HG03575 (cell line): ENCODE measurements at regions not wholly inside any gene's neighbourhood (a gene's known extent, or its start where the extent isn't known, plus 50 kb on each side); places are given as distances from the start of the nearest gene placed in this dataset.

Experiments
- ATAC-seq: cut with Tn5 transposase; IDR thresholded peaks from one replicate; pipeline ENCODE4 v1.9.1; 2021; ENCODE audit not compliant: unreplicated experiment, insufficient number of reproducible peaks, low FRiP score; ENCODE audit errors: extremely low read depth

DNA sequence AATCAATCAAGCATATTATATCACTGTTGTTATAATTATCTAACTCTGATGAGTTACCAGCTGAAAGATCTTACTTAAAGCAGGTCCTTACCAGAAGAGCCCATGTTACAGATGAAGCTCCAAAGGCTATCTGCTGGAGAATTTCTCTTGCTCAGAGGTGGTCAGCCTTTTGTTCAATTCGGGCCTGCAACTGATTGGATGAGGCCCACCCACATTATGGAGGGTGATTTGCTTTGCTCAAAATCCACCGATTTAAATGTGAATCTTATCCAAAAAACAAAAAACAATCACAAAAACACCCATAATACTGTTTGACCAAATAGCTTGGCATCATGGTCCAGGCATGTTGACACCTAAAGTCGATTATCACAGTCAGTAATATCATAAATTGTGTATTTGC, 348.6 kb upstream of the ANO3 start:
- ATAC-seq: no peak

DNA sequence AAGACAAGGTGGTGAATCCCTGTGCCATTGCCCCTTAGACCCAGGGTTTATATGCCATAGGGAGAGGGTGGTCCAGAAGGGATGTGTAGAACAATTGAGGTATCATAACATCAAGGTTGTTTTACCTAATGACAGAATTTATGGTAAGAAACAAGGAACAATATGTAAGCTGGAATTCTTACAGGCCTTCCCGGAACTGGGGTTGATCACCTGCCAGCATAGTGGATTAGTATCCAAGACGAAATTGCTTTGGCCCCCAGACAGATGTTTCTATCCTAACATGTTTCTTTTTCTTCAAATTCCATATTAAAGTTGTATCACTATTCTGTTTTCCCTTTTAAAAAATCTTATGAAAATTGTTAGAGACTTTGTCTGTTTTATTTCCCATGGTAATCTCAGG, 343.8 kb upstream of the ANO3 start:
- no peak for ATAC-seq

DNA sequence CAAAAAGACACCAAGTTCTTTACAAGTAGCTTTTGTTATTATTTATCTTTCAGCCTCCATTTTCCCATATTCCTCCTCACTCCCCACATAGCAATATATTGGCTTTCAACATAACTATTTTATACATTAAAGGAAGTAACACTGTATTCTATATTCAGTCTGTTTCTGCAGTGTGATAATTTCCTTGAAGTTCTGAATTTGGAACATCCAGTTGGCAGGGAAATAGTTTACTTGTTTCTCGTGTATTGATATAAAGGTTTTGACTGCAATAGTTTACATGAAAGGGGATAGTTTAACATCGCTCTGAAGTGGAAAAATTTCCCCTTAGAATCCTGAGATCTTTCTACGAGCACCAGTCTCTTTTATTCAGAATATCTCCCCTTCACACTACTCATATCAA, 341.5 kb upstream of the ANO3 start:
- ATAC-seq: no peak

DNA sequence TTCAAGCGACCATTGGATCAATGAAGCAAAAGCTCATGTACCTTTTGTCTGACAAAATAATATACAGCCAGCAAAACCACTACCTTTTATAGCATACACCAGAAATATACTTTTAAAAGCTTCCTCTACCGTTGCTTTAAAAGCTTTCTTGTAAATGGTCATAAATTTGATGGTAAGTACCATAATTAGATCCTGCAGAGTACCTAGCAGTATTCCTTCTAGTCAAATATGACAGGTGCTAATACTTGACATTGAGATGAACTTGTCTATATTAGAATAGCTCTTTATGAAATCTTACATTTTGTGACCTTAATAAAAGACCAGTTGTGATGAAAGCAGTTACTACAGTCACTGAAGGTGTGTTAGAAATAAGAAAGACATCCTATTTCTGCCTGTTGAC, 340.5 kb upstream of the ANO3 start:
- no peak for ATAC-seq

DNA sequence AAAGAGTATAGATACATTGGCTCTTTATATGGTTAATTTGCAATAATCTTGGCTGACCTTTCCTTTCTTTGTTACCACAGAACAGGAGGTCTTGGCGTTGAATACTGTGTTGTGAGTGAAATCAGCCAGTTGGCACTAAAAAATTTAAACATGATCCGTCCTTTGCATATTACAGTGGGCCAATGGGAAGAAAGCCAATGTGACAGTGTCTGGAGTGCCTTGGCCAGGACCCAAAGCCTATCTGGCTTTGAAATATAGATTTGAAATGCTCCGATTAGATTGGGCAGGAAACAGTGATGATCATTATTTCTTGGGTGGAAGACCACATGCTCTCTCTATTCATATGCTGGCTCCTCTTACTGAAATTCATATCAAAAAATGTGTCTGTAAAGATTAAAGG, 339.6 kb upstream of the ANO3 start:
- no peak for ATAC-seq

DNA sequence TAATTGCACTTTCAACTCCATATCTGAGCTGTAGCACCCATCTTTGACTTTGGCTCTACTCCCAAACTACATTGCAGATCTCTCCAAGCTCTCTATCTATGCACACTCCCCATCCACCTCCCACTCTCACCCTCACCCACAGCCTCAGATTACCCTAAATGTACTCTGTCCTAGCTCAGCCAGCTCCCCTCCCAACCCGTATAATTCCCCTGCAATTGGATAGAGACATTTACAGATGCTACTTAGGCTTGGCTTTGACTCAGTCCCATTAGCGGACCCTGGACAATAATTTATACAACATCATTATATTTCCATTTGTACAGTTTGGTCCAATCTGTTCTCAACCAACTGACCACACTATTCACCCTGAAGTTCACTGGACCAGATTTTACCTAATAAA, 338.9 kb upstream of the ANO3 start:
- no peak for ATAC-seq

DNA sequence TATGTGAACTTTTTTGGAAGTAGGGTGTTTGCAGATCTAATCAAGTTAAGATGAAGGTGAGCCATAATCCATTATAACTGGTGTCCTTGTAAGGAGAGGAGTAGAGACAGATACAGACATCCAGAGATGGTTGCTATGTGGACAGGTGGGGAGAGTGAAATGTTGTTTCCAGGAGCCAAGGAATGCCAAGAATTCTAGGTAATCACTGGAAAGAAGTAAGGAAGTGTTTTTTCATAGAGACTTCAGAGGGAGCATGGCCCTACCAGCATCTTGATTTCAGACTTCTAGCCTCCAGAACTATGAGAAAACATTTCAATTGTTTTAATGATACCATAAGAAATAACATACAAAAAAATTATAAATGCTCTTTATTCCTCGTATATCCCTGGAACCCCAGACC, 320.5 kb upstream of the ANO3 start:
- no peak for ATAC-seq

DNA sequence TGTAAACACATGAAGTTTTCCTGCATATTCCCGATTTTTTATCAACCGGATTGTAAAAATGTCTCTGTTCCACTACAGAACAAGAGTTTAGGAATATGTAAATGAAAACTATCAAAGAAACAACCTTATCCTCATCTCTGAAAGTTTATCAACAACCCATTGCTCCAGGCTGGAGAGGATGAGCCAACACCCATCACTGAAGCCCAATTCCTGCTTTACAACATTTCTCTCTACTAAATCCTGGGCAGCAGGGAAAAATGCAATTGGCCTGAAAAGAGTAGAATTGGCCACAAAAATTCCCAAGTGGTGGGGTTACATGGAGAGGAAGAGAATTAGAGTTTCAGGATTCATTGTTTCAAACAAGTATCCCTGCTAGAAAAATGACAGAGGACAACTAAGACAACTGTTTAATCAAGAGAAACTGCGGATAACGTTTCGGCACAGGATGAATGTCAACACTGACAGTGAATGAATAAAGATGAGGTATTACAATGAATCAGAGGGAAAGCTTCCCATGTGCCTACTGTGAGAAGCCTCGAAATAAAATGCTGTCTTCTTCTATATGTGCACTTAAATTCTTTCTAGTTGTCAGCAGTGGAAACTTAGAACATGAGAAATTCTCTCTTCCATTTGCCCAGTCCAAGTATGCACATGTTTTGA, 317.3 kb upstream of the ANO3 start:
- no peak for ATAC-seq

DNA sequence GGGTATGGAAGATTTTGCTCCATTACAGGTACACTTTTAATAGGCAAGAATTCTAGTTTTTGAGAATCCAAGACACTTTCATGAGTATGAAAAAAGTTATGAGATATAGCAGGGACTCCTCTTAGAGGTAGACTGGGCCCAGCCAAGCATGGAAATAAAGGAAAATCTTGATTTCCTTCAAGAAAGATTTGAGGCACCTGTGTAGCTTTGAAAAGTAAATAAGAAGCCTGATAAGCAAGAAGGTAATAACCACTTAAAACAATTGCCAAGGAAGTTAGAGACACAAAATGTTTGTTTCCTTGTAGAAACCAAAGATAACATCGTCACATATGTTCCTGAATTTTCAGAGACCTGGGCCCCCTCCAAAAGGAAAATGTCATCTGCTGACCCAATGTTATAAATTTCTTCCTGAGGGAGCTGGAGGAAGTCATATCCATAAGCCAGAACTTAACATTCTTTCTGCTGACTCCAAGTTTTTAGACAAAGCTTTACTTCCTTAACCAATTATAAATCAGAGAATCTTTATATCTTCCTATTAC, 314.5 kb upstream of the ANO3 start:
- ATAC-seq: no peak

DNA sequence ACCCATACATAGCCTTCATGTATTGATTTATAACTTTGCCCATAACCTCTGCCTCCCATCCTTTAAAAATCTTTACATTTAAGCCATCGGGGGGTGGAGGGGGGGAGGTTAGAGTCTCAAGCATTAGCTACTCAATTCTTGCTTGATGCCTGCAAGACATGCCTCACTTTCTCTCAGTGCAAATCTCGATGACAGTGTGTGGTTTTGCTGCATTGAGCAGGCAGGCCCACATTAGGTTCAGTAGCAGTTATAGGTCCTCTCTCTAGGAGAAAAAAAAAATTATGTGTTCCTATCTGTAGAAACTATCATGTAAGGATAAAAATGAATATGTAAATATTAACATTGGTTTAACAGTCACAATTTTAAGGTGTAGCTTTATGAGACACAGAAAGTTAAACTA, 314.0 kb upstream of the ANO3 start:
- ATAC-seq: no peak

DNA sequence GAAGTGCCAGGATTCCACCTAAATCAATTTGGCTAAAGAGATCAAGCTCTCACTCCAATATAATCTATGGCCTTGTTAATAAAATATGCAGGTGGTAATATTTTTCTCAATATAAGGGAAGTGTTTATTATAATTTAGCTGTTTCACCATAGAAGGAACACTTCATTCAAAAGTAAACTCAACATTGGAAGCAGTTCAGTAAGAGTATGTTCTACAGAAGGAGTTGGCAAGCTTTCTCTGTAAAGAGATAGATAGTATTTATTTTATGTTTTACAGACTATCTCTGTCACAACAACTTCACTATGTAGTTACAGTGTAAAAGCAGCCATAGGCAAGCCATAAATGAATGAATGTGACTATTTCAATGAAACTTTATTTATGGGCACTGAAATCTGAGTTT, 313.6 kb upstream of the ANO3 start:
- ATAC-seq: no peak

DNA sequence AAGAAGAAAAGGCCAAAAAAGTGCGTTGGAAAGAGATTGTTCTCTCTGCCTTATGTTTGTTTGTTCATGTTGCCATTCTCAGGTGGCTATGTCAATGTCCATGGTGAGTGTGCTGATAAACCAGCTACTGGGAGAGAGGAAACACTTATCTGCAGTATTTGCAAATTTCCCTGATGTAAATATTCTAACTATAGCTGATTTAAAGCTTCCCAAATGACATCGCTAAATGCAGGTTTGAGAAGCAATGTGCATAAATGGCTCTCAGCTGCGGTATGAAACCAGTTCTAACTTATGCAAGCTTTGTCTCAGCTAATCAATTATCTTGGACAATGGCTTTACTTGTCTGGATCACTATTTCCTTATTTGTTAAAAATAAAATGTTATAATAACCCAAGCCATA, 312.5 kb upstream of the ANO3 start:
- no peak for ATAC-seq

DNA sequence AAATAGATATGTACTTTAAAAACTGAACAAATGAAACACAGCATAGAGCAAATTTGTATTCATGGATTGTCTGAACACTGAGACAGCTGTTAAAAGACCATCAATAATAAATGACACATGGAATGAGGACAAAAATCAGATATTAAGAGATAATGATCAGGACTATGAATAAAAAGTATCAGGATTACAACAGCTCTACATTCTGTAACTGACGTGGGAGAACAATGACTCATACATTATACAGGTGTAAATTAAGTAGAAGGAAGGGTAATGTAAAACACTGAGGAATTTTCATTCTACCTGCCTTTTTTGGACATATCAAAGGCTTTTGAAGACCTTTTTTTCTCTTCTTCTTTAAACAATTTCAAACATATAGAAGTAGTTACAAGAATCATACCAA, 310.9 kb upstream of the ANO3 start:
- no peak for ATAC-seq

DNA sequence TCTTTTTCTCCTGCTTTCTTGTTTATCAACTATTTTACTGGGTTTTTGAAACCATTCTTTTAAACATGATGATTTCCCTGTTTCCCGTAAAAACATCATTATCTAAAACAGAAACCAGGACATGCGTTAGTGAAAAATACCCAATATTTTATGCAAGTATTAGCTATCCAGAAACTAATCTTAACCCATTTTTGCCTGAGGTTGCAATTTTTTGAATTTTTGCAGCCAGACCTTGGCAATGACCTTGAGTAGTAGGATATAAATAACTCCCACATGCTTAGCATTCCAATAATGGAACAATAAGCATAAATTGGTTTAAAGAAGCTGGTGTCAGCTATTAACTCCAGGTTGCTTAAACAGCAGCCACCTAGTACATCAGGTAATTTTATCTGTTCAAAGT, 308.9 kb upstream of the ANO3 start:
- no peak for ATAC-seq

DNA sequence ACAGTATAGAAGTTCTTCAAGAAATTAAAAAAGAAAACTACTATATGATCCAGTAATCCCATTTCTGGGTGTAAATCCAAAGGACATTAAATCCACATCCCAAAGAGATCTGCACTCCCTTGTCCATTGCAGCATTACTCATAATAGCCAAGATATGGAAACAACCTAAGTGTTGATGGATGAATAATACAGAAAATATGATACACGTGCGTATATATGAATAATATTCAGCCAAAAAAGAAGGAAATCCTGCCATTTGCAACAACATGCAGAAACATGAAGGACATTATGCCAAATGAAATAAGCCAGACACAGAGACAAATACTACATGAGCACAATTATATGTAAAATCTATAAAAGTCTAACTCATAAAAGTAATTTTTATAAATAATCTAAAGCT, 306.3 kb upstream of the ANO3 start:
- ATAC-seq: no peak

DNA sequence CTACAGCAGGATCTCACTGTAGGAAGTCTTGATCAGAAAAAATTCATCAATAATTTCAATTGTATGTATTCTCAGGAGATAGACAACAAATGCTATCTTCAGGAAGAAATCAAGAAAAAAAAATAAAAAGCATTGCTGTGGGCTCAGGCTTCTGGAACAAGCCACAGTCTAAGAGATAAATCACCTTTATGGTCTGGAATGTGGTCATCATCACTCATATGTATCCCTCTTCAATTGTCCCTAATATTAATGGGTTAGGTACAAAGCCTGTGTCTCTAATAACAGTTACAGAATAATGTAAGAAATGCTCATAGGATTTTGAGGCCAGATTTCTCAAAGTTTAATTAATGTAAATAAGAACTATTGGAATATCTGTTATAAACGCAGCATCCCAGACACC, 305.9 kb upstream of the ANO3 start:
- ATAC-seq: no peak

DNA sequence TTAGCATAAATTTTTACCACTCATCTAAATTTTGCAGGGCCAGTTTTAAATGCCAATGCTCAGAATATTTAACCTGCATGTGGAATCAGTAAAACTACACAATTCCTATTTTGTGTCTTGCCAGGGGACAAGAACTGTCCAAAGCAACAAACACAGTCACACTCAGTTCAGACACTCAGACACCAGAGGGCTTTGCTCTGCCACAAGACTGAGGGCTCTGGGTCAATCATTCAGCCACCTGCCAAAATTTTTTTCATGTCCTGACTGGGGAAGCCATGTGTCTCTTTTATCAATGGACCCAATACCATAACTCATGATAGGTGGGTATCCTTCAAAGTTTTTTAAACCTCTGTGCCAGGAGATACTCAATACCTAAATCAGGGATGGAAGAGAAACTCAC, 304.0 kb upstream of the ANO3 start:
- ATAC-seq: no peak

DNA sequence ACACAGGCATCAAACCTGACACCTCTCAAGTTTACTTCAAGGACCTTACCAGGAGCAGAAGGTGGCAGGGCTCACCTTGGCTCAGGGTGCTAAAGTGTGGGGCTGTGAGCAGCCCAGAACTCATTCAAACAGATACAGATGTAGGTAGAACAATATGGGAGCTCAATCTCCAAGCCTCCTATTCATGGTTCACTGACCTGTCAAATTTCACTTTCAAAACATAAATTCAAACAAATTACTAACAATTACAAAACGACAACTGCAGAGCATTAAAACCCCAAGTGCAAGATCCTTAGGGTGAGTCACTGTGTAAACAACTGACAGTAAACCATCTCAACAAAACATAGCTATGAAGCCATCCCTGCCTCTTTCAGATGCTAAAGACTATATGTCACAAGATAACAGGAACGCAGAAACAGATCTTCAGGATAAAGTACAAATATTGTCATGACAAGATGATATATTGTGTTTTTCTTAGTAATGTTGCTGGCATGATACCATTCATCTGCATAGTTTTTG, 303.5 kb upstream of the ANO3 start:
- ATAC-seq: no peak

DNA sequence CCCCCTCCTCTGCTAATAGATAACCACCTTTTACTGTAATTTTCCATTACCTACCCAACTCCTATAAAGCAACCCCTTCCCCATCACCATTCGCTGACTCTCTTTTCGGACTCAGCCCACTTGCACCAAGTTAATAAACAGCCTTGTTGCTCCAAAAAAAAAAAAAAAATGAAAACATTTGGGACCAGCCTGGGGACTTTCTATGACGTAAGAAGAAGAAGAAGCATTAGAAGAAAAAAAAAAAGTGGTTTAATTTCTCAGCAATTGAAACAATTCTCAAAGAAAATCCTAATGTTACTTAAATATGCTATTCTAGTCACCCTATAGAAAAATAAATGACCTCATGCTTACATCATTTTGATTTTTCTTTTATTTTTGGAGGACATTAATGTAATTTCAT, 301.5 kb upstream of the ANO3 start:
- no peak for ATAC-seq

DNA sequence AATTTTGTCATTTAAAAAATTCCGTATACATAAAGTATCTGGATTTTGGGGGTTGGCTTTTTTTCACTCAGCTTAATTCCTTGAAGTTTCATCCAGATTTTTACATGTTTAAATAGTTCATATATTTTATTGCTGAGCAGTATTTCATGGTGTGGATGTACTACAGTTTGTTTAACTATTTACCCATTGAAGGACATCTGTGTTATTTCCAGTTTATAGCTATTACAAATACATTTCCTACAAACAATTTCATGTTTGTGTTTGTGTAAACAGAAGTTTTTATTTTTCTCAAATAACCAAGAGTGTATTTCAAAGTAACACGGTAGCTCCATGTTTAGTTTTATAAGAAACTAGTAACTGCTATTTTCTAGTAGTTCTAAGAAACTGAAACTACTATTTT, 299.7 kb upstream of the ANO3 start:
- ATAC-seq: no peak

DNA sequence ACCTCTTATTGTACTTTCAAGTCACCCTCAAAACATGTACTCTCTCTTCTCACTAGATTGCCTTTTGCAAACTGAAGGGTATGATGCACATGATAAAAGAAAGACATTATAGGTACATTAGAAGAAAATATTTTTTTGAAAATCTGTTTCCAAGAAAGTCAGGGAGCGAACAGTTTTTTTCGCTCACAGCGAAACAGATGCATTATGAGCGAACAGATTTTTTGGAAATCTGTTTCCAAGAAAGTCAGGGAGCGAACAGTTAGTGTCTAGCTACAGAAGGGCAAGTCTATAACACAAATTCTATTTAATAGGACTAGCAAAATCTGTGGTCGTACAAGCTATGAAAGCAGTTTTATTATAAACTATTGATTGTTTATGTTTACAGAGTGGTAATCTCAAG, 296.2 kb upstream of the ANO3 start:
- no peak for ATAC-seq
